HepG2 (cell line): ENCODE measurements at regions not wholly inside any gene's neighbourhood (a gene's known extent, or its start where the extent isn't known, plus 50 kb on each side); places are given as distances from the start of the nearest gene placed in this dataset.
A peak's percentile ranks its signal among the peaks of the same experiment; 100 is the strongest.

Source experiments
- AGO2 ChIP-seq: fragments of 200-400 bp; formaldehyde crosslinking; optimal IDR thresholded peaks from 2 replicates; pipeline ENCODE3; 2017; ENCODE audit warnings: mild to moderate bottlenecking, low read depth, low read length, moderate library complexity
- ARHGAP35 ChIP-seq: sonication (generic); formaldehyde crosslinking; IDR thresholded peaks from 2 replicates; pipeline ENCODE4 v1.9.0; 2022; ENCODE audit warnings: mild to moderate bottlenecking, inconsistent platforms, moderate library complexity, missing genetic modification reagents, borderline replicate concordance
- IKZF4 ChIP-seq: sonication (generic); formaldehyde crosslinking; IDR thresholded peaks from 2 replicates; pipeline ENCODE4 v1.5.1; 2020; ENCODE audit warnings: borderline replicate concordance, mild to moderate bottlenecking, low read depth, missing genetic modification reagents; ENCODE audit errors: not compliant biosample characterization
- MAZ ChIP-seq, 2 experiments: sonication (generic) in 1 of 2; formaldehyde crosslinking in 1 of 2; IDR thresholded peaks; 2 replicates each; pipeline versions ENCODE4 v1.5.0 to v1.6.1; 2012 to 2020; ENCODE audit warnings: low read depth in 2 of 2, mild to moderate bottlenecking in 2 of 2, borderline replicate concordance in 1 of 2, improper control_type of control experiment in 1 of 2, low read length in 1 of 2, missing genetic modification reagents in 1 of 2, moderate library complexity in 1 of 2
- MIXL1 ChIP-seq: IDR thresholded peaks from 2 replicates; pipeline ENCODE4 v1.6.1; 2016
- PREB ChIP-seq: sonication (generic); formaldehyde crosslinking; IDR thresholded peaks from 2 replicates; pipeline ENCODE4 v1.4.0; 2020; ENCODE audit warnings: missing genetic modification reagents
- RAD51 ChIP-seq: fragments of 450-650 bp; IDR thresholded peaks from 2 replicates; pipeline ENCODE4 v1.6.1; 2016; ENCODE audit warnings: borderline replicate concordance
- SNAI1 ChIP-seq: sonication (generic); formaldehyde crosslinking; IDR thresholded peaks from 2 replicates; pipeline ENCODE4 v1.5.0; 2020; ENCODE audit warnings: mild to moderate bottlenecking, missing genetic modification reagents, borderline replicate concordance
- TRIM22 ChIP-seq: fragments of 450-650 bp; IDR thresholded peaks from 2 replicates; pipeline ENCODE4 v1.6.1; 2017
- ZBTB34 ChIP-seq: sonication (generic); formaldehyde crosslinking; IDR thresholded peaks from 2 replicates; pipeline ENCODE4 v1.8.0; 2022; ENCODE audit warnings: mild to moderate bottlenecking, missing genetic modification reagents
- ZFP82 ChIP-seq: sonication (generic); formaldehyde crosslinking; IDR thresholded peaks from 2 replicates; pipeline ENCODE4 v1.5.1; 2020; ENCODE audit warnings: mild to moderate bottlenecking, missing genetic modification reagents, borderline replicate concordance
- ZNF234 ChIP-seq: sonication (generic); formaldehyde crosslinking; conservative IDR thresholded peaks from 2 replicates; pipeline ENCODE4 v1.5.1; 2020; ENCODE audit warnings: mild to moderate bottlenecking, missing genetic modification reagents
- ZNF329 ChIP-seq: sonication (generic); formaldehyde crosslinking; IDR thresholded peaks from 2 replicates; pipeline ENCODE4 v1.9.0; 2021; ENCODE audit warnings: low read depth, mild to moderate bottlenecking, missing genetic modification reagents
- ZNF367 ChIP-seq: sonication (generic); formaldehyde crosslinking; IDR thresholded peaks from 2 replicates; pipeline ENCODE4 v1.4.0; 2020; ENCODE audit warnings: missing genetic modification reagents, borderline replicate concordance
- ZNF496 ChIP-seq: sonication (generic); formaldehyde crosslinking; IDR thresholded peaks from 2 replicates; pipeline ENCODE4 v1.8.1; 2023; ENCODE audit warnings: mild to moderate bottlenecking, moderate library complexity, missing genetic modification reagents; ENCODE audit not compliant: insufficient replicate concordance
- ZNF510 ChIP-seq: sonication (generic); formaldehyde crosslinking; IDR thresholded peaks from 2 replicates; pipeline ENCODE4 v1.4.0; 2020; ENCODE audit warnings: low read depth, mild to moderate bottlenecking, missing genetic modification reagents
- ZNF710 ChIP-seq: sonication (generic); formaldehyde crosslinking; IDR thresholded peaks from 2 replicates; pipeline ENCODE4 v1.5.0; 2020; ENCODE audit warnings: mild to moderate bottlenecking, missing genetic modification reagents, borderline replicate concordance
- ZNF883 ChIP-seq: sonication (generic); formaldehyde crosslinking; IDR thresholded peaks from 2 replicates; pipeline ENCODE4 v1.5.1; 2020; ENCODE audit warnings: mild to moderate bottlenecking, missing genetic modification reagents; ENCODE audit errors: not compliant biosample characterization
- ZXDC ChIP-seq: sonication (generic); formaldehyde crosslinking; IDR thresholded peaks from 2 replicates; pipeline ENCODE4 v1.5.0; 2020; ENCODE audit warnings: mild to moderate bottlenecking, missing genetic modification reagents

- TF ChIP-seq PREB = no peak
- no peak for TF ChIP-seq ZNF510
- TF ChIP-seq ARHGAP35 (CRISPR knock-in tag) = no peak
- TF ChIP-seq TRIM22 = no peak
- TF ChIP-seq IKZF4 (CRISPR knock-in tag) = no peak
- TF ChIP-seq SNAI1 (CRISPR knock-in tag) = no peak
- no peak for TF ChIP-seq RAD51
- peak; percentile 33; the same call in 1 of the 2 replicates for TF ChIP-seq ZFP82
- 0 out of 2 replicates have a peak, but pooled peaks have one; percentile 13 for TF ChIP-seq ZNF329
- TF ChIP-seq ZNF710 (CRISPR knock-in tag) = no peak
- no peak for TF ChIP-seq ZBTB34 (CRISPR knock-in tag)
- no peak; the same call in 1 of the 2 replicates for TF ChIP-seq ZNF234 (CRISPR knock-in tag)
- TF ChIP-seq ZNF496 (CRISPR knock-in tag) = no peak
- no peak for TF ChIP-seq MIXL1 (CRISPR knock-in tag)
- peak; percentile 62 for TF ChIP-seq AGO2
- peak; percentile 45 for TF ChIP-seq ZNF883 (CRISPR knock-in tag)
- no peak for TF ChIP-seq ZNF367
- TF ChIP-seq ZXDC (CRISPR knock-in tag) = no peak
- peak; percentile 76 for TF ChIP-seq MAZ (IDR thresholded peaks at IDR 0.05; ENCODE audit: borderline replicate concordance, low read depth, low read length)
- TF ChIP-seq MAZ (CRISPR knock-in tag; IDR thresholded peaks at IDR 0.05; ENCODE audit: low read depth) = peak; percentile 85
These were observed 134.0 kb upstream of the BARHL2 start (continued) for GRCh38 chr1:90850898-90851710.
